ENCODE measurements at regions not wholly inside any gene's neighbourhood (a gene's known extent, or its start where the extent isn't known, plus 50 kb on each side); places are given as distances from the start of the nearest gene placed in this dataset.
A peak's percentile ranks its signal among the peaks of the same experiment; 100 is the strongest.
"Not testable (repeated sequence)": the region's sequence is repeated elsewhere in the genome, so short reads cannot be mapped to it uniquely, and the experiment has no call there.

DNA sequence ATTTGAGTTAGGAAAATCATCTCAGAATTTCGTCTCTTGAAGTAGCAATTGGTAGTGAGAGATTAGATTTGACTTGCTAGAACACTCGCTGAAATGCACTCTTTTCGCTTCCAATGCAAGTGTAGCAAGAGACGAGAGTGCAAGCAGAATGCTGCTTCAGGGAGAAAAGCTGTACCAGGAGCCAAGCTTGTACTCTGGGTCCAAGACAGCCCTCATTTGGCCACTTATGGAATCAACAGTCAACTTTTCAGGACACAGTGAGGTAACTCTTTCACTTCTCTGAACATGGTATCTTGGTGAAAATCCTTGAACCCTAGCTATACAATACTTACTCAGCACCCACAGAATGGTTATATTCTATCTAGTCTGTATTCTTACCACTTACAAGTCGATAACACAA is 107.6 kb upstream of the TERB2 start:
- DNase-seq (ENCODE audit: extremely low read depth, low read depth, low spot score): not testable (repeated sequence)

DNA sequence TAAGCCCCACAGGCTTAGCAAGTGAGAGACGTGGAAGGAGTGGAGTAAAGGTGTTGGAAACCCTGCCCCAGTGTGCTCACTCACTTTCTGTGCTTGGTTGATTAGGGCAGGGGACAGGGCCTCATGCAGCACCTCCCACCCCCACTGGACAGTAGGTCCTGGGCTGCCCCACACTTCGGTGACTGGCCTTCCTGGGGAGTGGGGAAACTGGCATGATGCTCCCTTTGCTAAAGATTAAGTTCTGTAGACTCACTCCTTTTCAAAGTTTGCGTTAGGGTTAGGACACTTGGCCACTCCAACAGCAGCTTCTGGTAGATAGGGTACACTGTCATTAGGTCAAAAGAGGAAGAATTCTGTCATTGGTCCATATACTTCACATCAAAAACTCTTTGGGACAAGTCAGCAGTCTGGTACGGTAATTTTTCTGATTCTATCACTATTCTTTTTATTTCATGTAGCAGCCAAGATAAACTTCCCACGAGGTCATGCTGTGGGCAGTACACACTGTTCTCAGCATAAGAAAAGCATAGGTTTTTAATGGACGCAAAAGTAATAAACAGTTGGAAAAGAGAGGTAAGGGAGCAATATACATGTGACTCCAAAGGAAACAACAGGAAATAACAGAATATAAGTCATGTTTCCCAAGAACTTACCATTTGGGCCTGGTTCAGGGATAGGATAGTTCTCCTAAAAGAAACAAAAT is 106.6 kb upstream of the TERB2 start:
- DNase-seq (ENCODE audit: extremely low read depth, low read depth, low spot score): peak; percentile 65

GRCh38 chr15:44853304-44853950 is 103.1 kb upstream of the TERB2 start:
- not testable (repeated sequence) for DNase-seq (ENCODE audit: extremely low read depth, low read depth, low spot score)

DNA sequence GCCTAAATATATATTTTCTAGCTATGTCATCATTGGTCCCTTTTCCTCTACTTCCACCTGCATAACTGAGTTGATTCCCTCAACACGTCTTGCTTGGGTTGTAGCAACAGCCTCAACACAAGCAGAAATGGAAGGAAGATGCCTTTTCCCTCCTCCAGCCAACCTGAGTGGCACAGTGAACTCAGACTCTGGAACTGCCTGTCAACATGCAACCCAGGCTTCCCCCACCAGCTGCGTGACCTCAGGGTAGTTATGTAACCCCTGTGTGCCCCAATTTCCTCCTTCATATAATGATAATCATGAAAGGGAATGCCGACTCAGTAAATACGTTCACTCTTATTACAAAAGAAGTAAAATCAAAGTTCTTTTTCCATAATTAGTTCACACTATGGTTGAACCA is 101.8 kb upstream of the TERB2 start:
- not testable (repeated sequence) for DNase-seq (ENCODE audit: extremely low read depth, low read depth, low spot score)

DNA sequence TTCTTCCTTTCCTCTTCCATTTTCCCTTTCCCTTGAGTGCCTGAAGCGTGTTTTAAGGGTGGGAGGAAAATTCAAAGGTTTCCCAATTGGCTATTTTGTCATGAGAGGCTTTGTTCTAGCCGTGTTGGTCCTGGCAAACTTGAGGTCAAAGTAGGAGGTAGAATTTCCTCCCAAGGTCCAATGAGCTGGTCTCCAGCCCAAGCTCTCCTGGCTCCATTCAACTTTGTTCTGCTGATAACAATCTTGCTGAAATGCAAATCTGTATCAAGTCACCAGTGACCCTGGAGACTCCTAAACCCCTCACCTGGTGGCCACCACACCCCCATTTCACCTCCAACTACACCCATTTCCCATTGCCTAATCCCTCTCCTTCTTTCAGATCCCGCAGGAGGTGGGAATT is 100.2 kb upstream of the TERB2 start:
- DNase-seq (ENCODE audit: extremely low read depth, low read depth, low spot score): not testable (repeated sequence)

- not testable (repeated sequence) for DNase-seq (ENCODE audit: extremely low read depth, low read depth, low spot score)
Observed at GRCh38 chr15:44857164-44857710, 99.2 kb upstream of the TERB2 start.

DNA sequence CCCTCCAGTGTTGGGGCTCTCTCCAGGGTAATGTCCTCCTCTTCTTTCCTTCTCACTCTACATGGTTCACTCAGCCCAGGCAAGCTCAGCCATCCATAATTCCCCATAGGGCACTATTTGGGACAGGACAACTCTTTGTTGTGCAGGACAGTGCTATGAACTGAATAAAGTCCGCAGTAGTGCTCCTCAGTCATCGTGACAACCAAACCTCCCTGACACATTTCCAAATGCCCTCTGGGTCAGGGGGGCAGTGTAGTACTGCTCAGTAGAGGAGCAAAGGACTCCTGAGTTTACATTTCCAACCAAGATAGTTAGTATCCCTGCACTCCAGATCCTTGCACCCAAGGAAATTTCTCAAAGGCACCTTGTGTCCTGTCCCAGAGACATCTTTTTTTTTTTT is 97.4 kb upstream of the TERB2 start:
- DNase-seq (ENCODE audit: extremely low read depth, low read depth, low spot score): not testable (repeated sequence)

DNA sequence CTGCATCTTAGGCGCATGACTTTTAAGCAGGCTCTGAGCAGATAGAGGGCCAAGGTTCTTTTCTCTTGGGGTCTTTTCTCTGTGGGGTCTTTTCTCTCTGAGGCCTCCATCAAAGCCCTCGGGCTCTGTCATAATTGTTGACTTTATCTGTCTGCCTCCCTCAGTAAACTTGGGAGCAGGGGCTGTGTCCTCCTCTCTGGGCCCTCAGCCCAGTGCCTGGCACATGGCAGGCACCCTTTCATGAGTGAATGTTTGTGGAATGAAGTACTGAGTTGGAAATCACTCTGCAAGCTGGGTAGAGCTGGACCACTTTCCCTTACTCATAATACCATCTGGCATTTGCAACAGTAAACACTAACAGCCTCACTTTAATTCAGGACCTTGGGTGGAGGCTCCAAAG is 96.3 kb upstream of the TERB2 start:
- DNase-seq (ENCODE audit: extremely low read depth, low read depth, low spot score): not testable (repeated sequence)

DNA sequence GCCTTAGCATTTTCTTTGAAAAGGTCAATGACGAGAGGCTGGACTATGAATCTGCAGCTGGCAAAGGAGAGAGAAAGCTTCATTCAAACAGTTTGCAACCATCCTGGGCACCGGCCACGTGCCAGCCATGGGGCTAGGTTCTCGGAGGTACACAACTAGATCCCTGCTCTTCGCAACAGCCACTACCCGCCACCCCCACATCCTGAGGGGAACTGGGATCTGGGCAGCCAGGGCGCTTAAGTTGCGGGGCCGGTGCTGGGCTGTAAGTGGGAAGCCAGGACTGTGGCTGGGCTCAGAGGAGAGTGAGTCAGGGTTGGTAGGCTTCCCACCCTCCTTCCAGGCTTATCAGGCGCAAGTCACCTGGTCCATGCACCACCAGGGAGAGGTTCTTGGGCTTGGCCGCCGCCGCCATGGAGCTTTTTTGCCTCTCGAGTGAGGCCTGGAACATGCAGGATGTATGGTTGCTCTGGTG is 95.0 kb upstream of the TERB2 start:
- DNase-seq (ENCODE audit: extremely low read depth, low read depth, low spot score): no peak

GRCh38 chr15:44861917-44862316 is 94.6 kb upstream of the TERB2 start:
- DNase-seq (ENCODE audit: extremely low read depth, low read depth, low spot score): no peak

GRCh38 chr15:44862866-44863265 is 93.6 kb upstream of the TERB2 start:
- DNase-seq (ENCODE audit: extremely low read depth, low read depth, low spot score): not testable (repeated sequence)

- not testable (repeated sequence) for DNase-seq (ENCODE audit: extremely low read depth, low read depth, low spot score)
Observed at GRCh38 chr15:44868100-44868499, 88.4 kb upstream of the TERB2 start.

- DNase-seq (ENCODE audit: extremely low read depth, low read depth, low spot score): not testable (repeated sequence)
Observed at GRCh38 chr15:44870125-44870524, 86.4 kb upstream of the TERB2 start.

DNA sequence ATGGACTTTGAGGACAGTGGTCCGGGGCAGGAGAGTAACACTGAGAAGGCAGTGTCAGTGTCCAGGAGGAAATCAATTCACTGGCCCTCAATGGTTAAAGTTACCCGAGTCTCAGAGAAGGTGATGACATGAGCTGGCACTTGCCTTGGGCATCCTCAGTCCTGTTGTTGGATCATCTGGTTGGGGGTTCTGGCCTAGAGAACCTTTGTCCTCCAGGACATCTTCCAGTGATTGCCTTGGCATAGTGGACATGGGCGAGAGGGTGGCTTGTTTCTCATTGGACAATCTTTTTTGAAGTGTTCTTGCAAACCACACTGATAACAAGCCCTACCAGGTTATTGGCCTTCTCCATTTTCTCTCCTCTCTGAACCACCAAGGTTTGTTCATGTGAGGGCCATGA is 83.4 kb upstream of the TERB2 start:
- no peak for DNase-seq (ENCODE audit: extremely low read depth, low read depth, low spot score)

GRCh38 chr15:44879066-44879465 is 77.4 kb upstream of the TERB2 start:
- DNase-seq (ENCODE audit: extremely low read depth, low read depth, low spot score): no peak

DNA sequence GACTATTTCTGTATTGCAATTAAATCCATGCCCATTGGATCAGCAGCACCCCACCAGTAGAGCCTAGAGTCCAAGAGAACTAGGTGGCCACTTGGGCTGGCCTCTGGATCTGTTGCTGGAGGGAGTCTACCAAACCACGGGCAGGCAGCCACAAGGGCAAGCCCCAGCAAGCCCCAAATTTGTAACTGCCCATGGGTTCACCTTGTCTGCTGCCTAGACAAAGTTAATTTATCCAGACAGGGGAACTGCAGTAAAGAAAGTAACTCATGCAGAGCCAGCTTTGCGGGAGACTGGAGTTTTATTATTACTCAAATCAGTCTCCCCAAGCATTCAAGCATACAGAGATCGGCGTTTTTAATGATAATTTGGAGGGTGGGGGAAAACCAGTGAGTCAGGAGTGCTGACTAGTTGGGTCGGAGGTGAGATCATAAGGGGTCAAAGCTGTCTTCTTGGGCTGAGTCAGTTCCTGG is 74.0 kb upstream of the TERB2 start:
- no peak for DNase-seq (ENCODE audit: extremely low read depth, low read depth, low spot score)

DNA sequence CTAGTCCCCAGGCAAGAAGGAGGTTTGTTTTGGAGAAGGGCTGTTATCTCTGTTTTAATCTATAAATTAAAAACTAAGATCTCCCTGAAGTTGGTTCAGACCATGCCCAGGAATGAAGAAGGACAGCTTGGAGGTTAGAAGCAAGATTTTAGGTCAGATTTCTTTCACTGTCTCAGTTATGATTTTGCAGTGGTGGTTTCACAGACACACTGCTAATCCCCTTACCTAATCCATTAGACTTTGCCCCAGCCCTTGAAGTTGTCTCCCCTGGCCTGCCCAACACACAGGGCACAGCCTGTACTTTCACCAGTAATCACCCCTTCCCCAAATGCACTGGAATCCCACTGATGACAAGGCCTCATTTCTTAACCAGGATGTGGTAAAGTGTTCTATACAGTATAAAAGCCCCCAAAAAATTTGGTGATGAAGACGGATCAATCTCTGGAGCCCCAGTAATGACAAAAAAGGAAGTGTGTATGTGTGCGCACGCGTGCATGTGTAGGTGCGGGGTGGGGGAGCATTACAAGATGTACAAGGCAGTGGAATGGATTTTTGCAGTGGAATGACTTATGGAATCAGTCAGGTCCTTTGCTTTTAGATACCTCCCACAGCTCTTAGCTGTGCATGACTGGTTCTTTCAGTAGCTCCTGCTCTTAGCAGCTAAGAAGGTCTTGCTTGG is 73.1 kb upstream of the TERB2 start:
- no peak for DNase-seq (ENCODE audit: extremely low read depth, low read depth, low spot score)

- DNase-seq (ENCODE audit: extremely low read depth, low read depth, low spot score): not testable (repeated sequence)
Observed at GRCh38 chr15:44898890-44899651, 57.4 kb upstream of the TERB2 start.

- not testable (repeated sequence) for DNase-seq (ENCODE audit: extremely low read depth, low read depth, low spot score)
Observed at GRCh38 chr15:44899775-44900174, 56.7 kb upstream of the TERB2 start.

- not testable (repeated sequence) for DNase-seq (ENCODE audit: extremely low read depth, low read depth, low spot score)
Observed at GRCh38 chr15:44900796-44901195, 55.7 kb upstream of the TERB2 start.

- DNase-seq (ENCODE audit: extremely low read depth, low read depth, low spot score): not testable (repeated sequence)
Observed at GRCh38 chr15:44903281-44903680, 53.2 kb upstream of the TERB2 start.
